ENCODE measurements at regions not wholly inside any gene's neighbourhood (a gene's known extent, or its start where the extent isn't known, plus 50 kb on each side); places are given as distances from the start of the nearest gene placed in this dataset.

GRCh38 chr15:91578511-91578910, 275.0 kb upstream of the SLCO3A1 start:
- Mint-ChIP-seq H3K4me1 (peaks cover 18% of the 10 kb centered on the region), H3K9me3 (peaks cover 7% of the 10 kb centered on the region), H3K4me3 (no peak overlapping the region), H3K36me3 (no peaks in the 10 kb centered on the region), H3K27ac (no peak overlapping the region), H3K27me3 (ENCODE audit: insufficient read depth, low read depth) (no peaks in the 10 kb centered on the region)
- TF ChIP-seq EZH2phosphoT487 (IDR thresholded peaks at IDR 0.05) (no peak), CTCF (IDR thresholded peaks at IDR 0.05) (no peak), EZH2 (IDR thresholded peaks at IDR 0.05) (no peak)
- no peak overlapping the region for H3K9ac ChIP-seq
- no peak overlapping the region for H3K4me2 ChIP-seq
- H3K27ac ChIP-seq, result no peak overlapping the region
- no peaks in the 10 kb centered on the region for H3K36me3 ChIP-seq
- H3F3A ChIP-seq (ENCODE audit: low read depth), result no peaks in the 10 kb centered on the region
- DNase-seq (ENCODE audit: low spot score), result no peak
- no peaks in the 10 kb centered on the region for H3K9me3 ChIP-seq (ENCODE audit: low read depth)
- H3K4me1 ChIP-seq, result no peaks in the 10 kb centered on the region
- no peaks in the 10 kb centered on the region for H3K79me2 ChIP-seq (ENCODE audit: low read depth)
- no peak overlapping the region for H3K4me3 ChIP-seq
- H4K20me1 ChIP-seq (ENCODE audit: low read depth), result no peaks in the 10 kb centered on the region
- H2AFZ ChIP-seq (replicated peaks), result peak overlapping the region; percentile 34
- no peaks in the 10 kb centered on the region for H3K27me3 ChIP-seq

- Histone ChIP-seq H3K4me1 (no peaks in the 10 kb centered on the region), H3K36me3 (no peaks in the 10 kb centered on the region)
These were observed 268.6 kb upstream of the SLCO3A1 start for GRCh38 chr15:91584895-91585294.

GRCh38 chr15:91586560-91586959, 266.9 kb upstream of the SLCO3A1 start:
- no peaks in the 10 kb centered on the region for H3F3A ChIP-seq (ENCODE audit: low read depth)
- Mint-ChIP-seq H3K27ac (peak overlapping the region; percentile 46), H3K4me3 (no peak overlapping the region), H3K9me3 (peaks cover 2% of the 10 kb centered on the region), H3K27me3 (ENCODE audit: insufficient read depth, low read depth) (peaks cover 2% of the 10 kb centered on the region), H3K4me1 (peaks cover 20% of the 10 kb centered on the region), H3K36me3 (no peaks in the 10 kb centered on the region)
- no peaks in the 10 kb centered on the region for H4K20me1 ChIP-seq (ENCODE audit: low read depth)
- no peaks in the 10 kb centered on the region for H3K4me1 ChIP-seq
- no peak for TF ChIP-seq EZH2phosphoT487 (IDR thresholded peaks at IDR 0.05)
- TF ChIP-seq CTCF (IDR thresholded peaks at IDR 0.05), result no peak
- no peak for TF ChIP-seq EZH2 (IDR thresholded peaks at IDR 0.05)
- H3K36me3 ChIP-seq, result no peaks in the 10 kb centered on the region
- H2AFZ ChIP-seq (replicated peaks), result no peak overlapping the region
- no peak overlapping the region for H3K4me3 ChIP-seq
- no peaks in the 10 kb centered on the region for H3K79me2 ChIP-seq (ENCODE audit: low read depth)
- no peaks in the 10 kb centered on the region for H3K27me3 ChIP-seq
- no peak for DNase-seq (ENCODE audit: low spot score)
- H3K9me3 ChIP-seq (ENCODE audit: low read depth), result no peaks in the 10 kb centered on the region
- H3K4me2 ChIP-seq, result no peak overlapping the region
- no peak overlapping the region for H3K27ac ChIP-seq
- H3K9ac ChIP-seq, result no peak overlapping the region

More at GRCh38 chr15:91584895-91585294, 268.6 kb upstream of the SLCO3A1 start:
- Histone ChIP-seq H2AFZ (replicated peaks) (no peak overlapping the region), H3K9ac (no peak overlapping the region), H3K4me3 (no peak overlapping the region), H3K9me3 (ENCODE audit: low read depth) (no peaks in the 10 kb centered on the region), H3F3A (ENCODE audit: low read depth) (no peaks in the 10 kb centered on the region), H3K27me3 (no peaks in the 10 kb centered on the region), H3K27ac (no peak overlapping the region), H4K20me1 (ENCODE audit: low read depth) (no peaks in the 10 kb centered on the region), H3K4me2 (no peak overlapping the region), H3K79me2 (ENCODE audit: low read depth) (no peaks in the 10 kb centered on the region)
- no peaks in the 10 kb centered on the region for H3K27me3 Mint-ChIP-seq (ENCODE audit: insufficient read depth, low read depth)
- no peak overlapping the region for H3K27ac Mint-ChIP-seq
- DNase-seq (ENCODE audit: low spot score), result no peak
- H3K4me1 Mint-ChIP-seq, result peaks cover 12% of the 10 kb centered on the region
- no peak for TF ChIP-seq EZH2 (IDR thresholded peaks at IDR 0.05)
- no peak for TF ChIP-seq CTCF (IDR thresholded peaks at IDR 0.05)
- no peak for TF ChIP-seq EZH2phosphoT487 (IDR thresholded peaks at IDR 0.05)
- H3K36me3 Mint-ChIP-seq, result no peaks in the 10 kb centered on the region
- no peak overlapping the region for H3K4me3 Mint-ChIP-seq
- H3K9me3 Mint-ChIP-seq, result peaks cover 7% of the 10 kb centered on the region

All from neural progenitor cell (in vitro differentiated cells).